IMR-90 (cell line): ENCODE measurements at regions not wholly inside any gene's neighbourhood (a gene's known extent, or its start where the extent isn't known, plus 50 kb on each side); places are given as distances from the start of the nearest gene placed in this dataset.

Experiments used
- BHLHE40 ChIP-seq: fragments of 150-350 bp; IDR thresholded peaks from 2 replicates; pipeline ENCODE4 v1.6.1; 2016; ENCODE audit warnings: mild to moderate bottlenecking, low read depth, low read length
- CEBPB ChIP-seq: IDR thresholded peaks from 2 replicates; pipeline ENCODE4 v1.6.1; 2012; ENCODE audit warnings: low read depth, low read length, improper control_type of control experiment
- FOS ChIP-seq: fragments of 150-350 bp; IDR thresholded peaks from 2 replicates; pipeline ENCODE4 v1.6.1; 2016; ENCODE audit warnings: low read depth, low read length
- MAFK ChIP-seq: IDR thresholded peaks from 2 replicates; pipeline ENCODE4 v1.6.1; 2012; ENCODE audit warnings: low read depth, low read length, improper control_type of control experiment
- MXI1 ChIP-seq: IDR thresholded peaks from 2 replicates; pipeline ENCODE4 v1.6.1; 2012; ENCODE audit warnings: low read depth, mild to moderate bottlenecking, low read length, moderate library complexity, borderline replicate concordance
- POLR2A ChIP-seq: IDR thresholded peaks from 2 replicates; pipeline ENCODE4 v1.6.1; 2012; ENCODE audit warnings: mild to moderate bottlenecking, low read depth, low read length
- RAD21 ChIP-seq: IDR thresholded peaks from 2 replicates; pipeline ENCODE4 v1.6.1; 2012; ENCODE audit warnings: low read length, improper control_type of control experiment
- RFX5 ChIP-seq: IDR thresholded peaks from 2 replicates; pipeline ENCODE4 v1.8.0; 2012; ENCODE audit warnings: low read depth, mild to moderate bottlenecking, low read length, moderate library complexity
- SMC3 ChIP-seq: fragments of 150-350 bp; IDR thresholded peaks from 2 replicates; pipeline ENCODE4 v1.6.1; 2016; ENCODE audit warnings: low read depth, mild to moderate bottlenecking, antibody characterized with exemption, low read length, moderate library complexity
- TF ChIP-seq, protein P1 (sequence below): conservative IDR thresholded peaks from 2 replicates; pipeline ENCODE4 v1.5.1; 2012; ENCODE audit warnings: mild to moderate bottlenecking, low read depth, low read length, improper control_type of control experiment
- TF ChIP-seq, protein P2 (sequence below): fragments of 150-350 bp; IDR thresholded peaks from 2 replicates; pipeline ENCODE4 v1.6.1; 2016; ENCODE audit warnings: low read depth, mild to moderate bottlenecking, low read length, moderate library complexity, borderline replicate concordance

DNA sequence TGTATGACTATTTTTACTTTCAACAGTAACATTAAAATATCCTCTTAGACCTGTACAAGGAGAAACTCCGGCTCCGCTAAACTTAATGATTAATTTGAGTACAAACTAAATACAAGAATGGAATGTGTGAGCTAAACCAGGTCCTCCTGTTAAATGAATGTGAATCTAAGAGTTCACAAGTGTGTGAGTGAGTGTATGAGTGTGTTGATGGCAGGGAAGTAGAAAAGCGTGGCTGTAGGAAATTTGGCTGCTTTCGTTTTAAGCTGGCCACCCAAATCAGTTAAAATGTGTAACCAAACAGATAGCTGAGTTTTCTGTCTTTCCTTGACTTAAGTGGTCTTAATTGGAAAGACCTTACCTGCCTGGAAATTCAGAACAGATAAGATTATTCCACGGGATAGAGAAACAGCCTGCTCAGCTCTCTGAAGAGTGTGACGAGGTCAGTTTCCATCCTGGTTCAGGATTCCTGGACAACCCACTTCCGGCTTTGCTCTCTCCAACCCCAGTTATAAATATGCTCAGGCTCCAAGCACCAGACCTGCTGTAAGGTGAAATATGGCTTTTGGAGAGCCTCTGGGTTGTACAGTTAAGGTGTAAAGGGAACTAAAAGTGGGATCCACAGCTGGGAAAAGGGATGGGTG, 908.6 kb upstream of the EDIL3 start:
- no peak for TF ChIP-seq POLR2A
- TF ChIP-seq SMC3 = no peak
- TF ChIP-seq, protein P1, sequence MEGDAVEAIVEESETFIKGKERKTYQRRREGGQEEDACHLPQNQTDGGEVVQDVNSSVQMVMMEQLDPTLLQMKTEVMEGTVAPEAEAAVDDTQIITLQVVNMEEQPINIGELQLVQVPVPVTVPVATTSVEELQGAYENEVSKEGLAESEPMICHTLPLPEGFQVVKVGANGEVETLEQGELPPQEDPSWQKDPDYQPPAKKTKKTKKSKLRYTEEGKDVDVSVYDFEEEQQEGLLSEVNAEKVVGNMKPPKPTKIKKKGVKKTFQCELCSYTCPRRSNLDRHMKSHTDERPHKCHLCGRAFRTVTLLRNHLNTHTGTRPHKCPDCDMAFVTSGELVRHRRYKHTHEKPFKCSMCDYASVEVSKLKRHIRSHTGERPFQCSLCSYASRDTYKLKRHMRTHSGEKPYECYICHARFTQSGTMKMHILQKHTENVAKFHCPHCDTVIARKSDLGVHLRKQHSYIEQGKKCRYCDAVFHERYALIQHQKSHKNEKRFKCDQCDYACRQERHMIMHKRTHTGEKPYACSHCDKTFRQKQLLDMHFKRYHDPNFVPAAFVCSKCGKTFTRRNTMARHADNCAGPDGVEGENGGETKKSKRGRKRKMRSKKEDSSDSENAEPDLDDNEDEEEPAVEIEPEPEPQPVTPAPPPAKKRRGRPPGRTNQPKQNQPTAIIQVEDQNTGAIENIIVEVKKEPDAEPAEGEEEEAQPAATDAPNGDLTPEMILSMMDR = no peak
- no peak for TF ChIP-seq RAD21
- TF ChIP-seq RFX5 = no peak
- no peak for TF ChIP-seq MXI1
- TF ChIP-seq MAFK = no peak
- TF ChIP-seq CEBPB = no peak
- TF ChIP-seq BHLHE40 = no peak
- TF ChIP-seq FOS = no peak
- TF ChIP-seq, protein P2, sequence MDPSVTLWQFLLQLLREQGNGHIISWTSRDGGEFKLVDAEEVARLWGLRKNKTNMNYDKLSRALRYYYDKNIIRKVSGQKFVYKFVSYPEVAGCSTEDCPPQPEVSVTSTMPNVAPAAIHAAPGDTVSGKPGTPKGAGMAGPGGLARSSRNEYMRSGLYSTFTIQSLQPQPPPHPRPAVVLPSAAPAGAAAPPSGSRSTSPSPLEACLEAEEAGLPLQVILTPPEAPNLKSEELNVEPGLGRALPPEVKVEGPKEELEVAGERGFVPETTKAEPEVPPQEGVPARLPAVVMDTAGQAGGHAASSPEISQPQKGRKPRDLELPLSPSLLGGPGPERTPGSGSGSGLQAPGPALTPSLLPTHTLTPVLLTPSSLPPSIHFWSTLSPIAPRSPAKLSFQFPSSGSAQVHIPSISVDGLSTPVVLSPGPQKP = no peak
